Effector memory CD8-positive, alpha-beta T cell (primary cell): ENCODE measurements at regions not wholly inside any gene's neighbourhood (a gene's known extent, or its start where the extent isn't known, plus 50 kb on each side); places are given as distances from the start of the nearest gene placed in this dataset.

Experiments
- ATAC-seq: fragments of 150-1000 bp; cut with Tn5 transposase; replicated peaks from 2 replicates; pipeline ENCODE4 v1.10.0; 2021; ENCODE audit warnings: mild to moderate bottlenecking, moderate library complexity
- DNase-seq, 3 experiments: peaks; one replicate each; pipeline ENCODE4 v3.0.0; 2021
- H3K27ac Mint-ChIP-seq, 2 donors: one replicate each; pipeline ENCODE4 v1.8.0; 2022; ENCODE audit warnings: mild to moderate bottlenecking in 2 of 2, mixed read lengths in 2 of 2, moderate library complexity in 2 of 2
- H3K27me3 Mint-ChIP-seq, 2 donors: one replicate each; pipeline ENCODE4 v1.8.0; 2022; ENCODE audit warnings: mixed read lengths in 2 of 2
- H3K36me3 Mint-ChIP-seq: one replicate; pipeline ENCODE4 v1.8.0; 2022; ENCODE audit warnings: mild to moderate bottlenecking, moderate library complexity, mixed read lengths; ENCODE audit not compliant: insufficient read depth
- H3K4me1 Mint-ChIP-seq, 2 donors: one replicate each; pipeline ENCODE4 v1.8.0; 2022; ENCODE audit warnings: low read depth in 2 of 2, mixed read lengths in 2 of 2
- H3K4me3 Mint-ChIP-seq, 2 donors: one replicate each; pipeline ENCODE4 v1.8.0; 2022; ENCODE audit warnings: mild to moderate bottlenecking in 2 of 2, mixed read lengths in 2 of 2, moderate library complexity in 2 of 2
- H3K9me3 Mint-ChIP-seq, 2 donors: one replicate each; pipeline ENCODE4 v1.8.0; 2022; ENCODE audit warnings: mixed read lengths in 2 of 2

DNA sequence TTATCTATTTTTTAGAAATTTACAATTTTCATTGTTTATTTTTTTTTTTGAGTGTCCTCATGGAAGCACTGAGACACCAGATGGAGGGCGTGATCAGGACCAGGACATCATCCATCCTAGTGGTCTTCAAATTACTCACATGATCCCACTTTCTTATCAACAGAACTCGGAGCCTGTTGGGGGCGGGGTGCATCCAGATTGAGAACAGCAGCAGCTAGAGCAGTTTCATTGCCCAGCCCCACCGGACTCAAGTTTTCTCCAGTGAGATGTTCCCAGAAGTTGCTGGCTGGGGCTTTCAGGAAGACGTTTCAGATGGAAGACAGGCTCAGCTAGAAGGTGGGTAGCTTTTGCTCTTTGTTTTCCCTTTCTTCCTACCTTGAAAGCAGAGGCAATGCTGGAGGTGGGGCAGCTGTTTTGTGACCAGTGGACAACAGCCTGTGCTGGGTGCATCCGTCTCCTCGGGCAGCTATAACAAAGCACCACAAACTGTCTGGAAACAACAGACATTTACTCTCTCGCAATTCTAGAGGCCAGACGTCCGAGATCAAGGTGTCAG, 562.1 kb downstream of the TBC1D22A start:
- Mint-ChIP-seq H3K27me3 (peaks cover 35 to 44% of the 10 kb centered on the region in 2 donors), H3K36me3 (no peaks in the 10 kb centered on the region), H3K4me1 (no peaks in the 10 kb centered on the region), H3K9me3 (peaks cover 0 to 2% of the 10 kb centered on the region in 2 donors), H3K4me3 (no peak overlapping the region), H3K27ac (no peak overlapping the region)
- DNase-seq (no peak), ATAC-seq (no peak)

DNA sequence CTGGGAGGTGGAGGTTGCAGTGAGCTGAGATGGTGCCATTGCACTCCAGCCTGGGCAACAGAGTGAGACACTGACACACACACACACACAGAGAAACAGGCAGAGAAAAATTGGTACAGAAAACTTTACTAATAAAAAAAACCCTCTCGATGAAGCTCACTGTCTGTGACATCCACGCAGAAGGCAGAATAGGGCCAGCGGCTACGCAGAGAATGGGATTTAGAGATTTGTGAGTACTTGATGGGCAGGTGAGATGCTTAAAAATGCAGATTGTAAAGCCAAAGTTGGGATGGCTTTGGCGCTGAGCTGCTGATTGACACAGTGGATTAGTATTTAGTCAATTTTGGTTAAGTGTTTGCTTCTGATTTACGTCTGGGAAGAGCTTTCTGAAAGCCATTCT, 561.1 kb downstream of the TBC1D22A start:
- Mint-ChIP-seq H3K9me3 (peaks cover 0 to 2% of the 10 kb centered on the region in 2 donors), H3K27me3 (peaks cover 29 to 40% of the 10 kb centered on the region in 2 donors), H3K27ac (no peak overlapping the region), H3K4me3 (no peak overlapping the region), H3K4me1 (no peaks in the 10 kb centered on the region), H3K36me3 (no peaks in the 10 kb centered on the region)
- ATAC-seq (no peak), DNase-seq (no peak)

DNA sequence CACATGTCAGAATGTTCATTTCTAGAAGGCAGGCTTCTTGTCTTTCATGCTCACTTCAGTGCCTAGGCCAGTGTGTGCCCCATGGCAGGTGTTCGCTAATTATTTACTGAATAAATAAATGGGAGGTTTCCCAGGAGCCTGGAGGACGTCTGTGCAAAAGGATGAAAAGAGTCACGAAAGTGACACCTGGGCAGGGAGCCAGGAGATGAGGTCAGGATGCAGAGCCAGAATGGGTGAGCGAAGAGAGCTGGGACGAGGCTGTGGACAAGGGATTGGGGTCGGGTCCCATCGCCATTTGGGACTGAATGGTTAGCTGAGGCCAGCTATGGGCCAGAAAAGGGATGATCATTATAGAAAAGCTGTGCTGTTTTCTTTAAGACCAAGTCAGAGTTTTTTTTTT, 560.4 kb downstream of the TBC1D22A start:
- H3K9me3 Mint-ChIP-seq = peaks cover 0 to 2% of the 10 kb centered on the region in 2 donors
- peaks cover 30 to 37% of the 10 kb centered on the region in 2 donors for H3K27me3 Mint-ChIP-seq
- DNase-seq = no peak

DNA sequence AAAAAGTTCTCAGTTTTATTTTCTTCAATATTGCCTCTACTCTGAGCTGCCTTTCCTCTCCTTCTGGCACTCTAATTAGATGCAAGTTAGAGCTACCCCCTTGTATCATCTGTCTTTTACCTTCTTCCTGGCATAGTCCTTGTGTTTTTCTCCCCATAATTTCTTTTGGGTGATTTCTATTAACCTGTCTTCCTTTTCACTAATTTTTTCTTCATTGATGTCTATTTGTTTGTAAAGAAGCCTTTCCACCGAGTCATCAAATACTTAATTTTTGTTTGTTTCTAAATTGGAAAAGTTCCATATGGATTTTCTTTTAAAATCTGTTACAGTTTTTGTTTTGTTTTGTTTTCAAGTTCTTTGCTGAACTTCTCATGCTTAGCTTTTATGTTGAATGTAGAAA, 558.1 kb downstream of the TBC1D22A start:
- Mint-ChIP-seq H3K4me3 (no peak overlapping the region), H3K9me3 (peaks cover 0 to 2% of the 10 kb centered on the region in 2 donors), H3K4me1 (no peaks in the 10 kb centered on the region), H3K27ac (no peak overlapping the region), H3K36me3 (no peaks in the 10 kb centered on the region), H3K27me3 (peaks cover 28 to 41% of the 10 kb centered on the region in 2 donors)
- DNase-seq (no peak), ATAC-seq (no peak)

More for the DNA sequence above, 560.4 kb downstream of the TBC1D22A start:
- no peaks in the 10 kb centered on the region for H3K4me1 Mint-ChIP-seq
- no peaks in the 10 kb centered on the region for H3K36me3 Mint-ChIP-seq
- H3K4me3 Mint-ChIP-seq = no peak overlapping the region
- no peak overlapping the region for H3K27ac Mint-ChIP-seq
- ATAC-seq = no peak

DNA sequence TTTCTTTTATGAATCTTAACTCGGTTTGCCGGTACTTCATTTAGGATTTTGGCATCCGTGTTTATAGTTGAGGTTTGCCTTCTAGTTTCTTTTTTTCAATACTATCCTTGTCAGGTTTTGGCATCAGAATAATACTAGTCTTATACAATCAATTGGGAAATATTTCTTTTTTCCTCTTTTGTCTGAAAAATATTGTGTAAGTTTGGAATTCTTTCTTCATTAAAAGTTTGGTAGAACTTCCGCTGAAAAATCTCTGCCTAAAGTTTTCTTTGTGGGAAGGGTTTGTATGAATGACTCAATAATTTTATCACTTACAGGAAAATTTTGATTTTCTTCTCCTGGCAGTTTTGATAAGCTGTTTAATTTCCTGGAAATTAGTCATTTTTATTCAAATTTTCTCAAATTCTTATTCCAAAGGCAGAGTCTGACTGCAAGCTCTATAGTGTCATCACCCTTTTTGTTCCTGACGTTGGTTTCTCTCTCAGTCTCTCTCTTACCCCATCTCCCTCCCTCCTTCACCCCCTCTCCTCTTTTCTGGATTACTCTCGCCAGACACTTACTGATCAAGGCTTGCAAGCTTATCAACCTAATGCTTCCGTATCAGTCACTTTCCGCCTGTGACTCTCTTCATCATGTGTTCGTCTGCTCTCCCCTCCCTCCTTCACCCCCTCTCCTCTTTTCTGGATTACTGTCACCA, 555.7 kb downstream of the TBC1D22A start:
- no peaks in the 10 kb centered on the region for H3K4me1 Mint-ChIP-seq
- no peak overlapping the region for H3K4me3 Mint-ChIP-seq
- H3K9me3 Mint-ChIP-seq = peaks cover 0 to 2% of the 10 kb centered on the region in 2 donors
- DNase-seq = no peak
- H3K27ac Mint-ChIP-seq = no peak overlapping the region
- no peaks in the 10 kb centered on the region for H3K36me3 Mint-ChIP-seq
- ATAC-seq = no peak
- H3K27me3 Mint-ChIP-seq = peaks cover 31 to 41% of the 10 kb centered on the region in 2 donors

DNA sequence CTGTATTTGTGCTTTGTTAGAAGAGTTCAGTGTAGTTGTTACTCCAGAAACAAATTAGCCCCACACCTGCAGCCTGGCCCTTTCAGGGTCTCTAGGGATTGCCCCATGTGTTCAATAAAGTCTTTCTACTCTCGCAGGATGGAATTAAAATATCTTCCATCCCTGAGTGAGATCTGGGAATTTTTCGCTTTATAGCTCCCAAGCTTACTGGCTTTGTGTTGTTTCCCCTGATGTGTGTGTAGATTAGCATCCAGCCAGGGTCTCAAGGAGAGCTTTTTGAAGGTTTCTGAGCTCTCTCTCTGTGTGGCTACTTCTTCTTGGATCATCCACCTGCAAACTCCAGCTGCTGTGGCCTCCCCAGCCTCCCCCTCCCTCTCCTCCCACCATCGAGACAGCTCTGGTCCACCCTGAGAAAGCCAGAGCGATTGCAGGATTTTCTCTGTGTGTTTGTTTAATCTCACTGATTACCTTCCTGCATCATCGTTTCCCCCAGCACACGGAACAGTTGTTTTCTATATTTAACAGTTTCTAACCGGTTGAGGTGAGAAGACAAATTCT, 553.5 kb downstream of the TBC1D22A start:
- H3K36me3 Mint-ChIP-seq = no peaks in the 10 kb centered on the region
- H3K9me3 Mint-ChIP-seq = no peaks in the 10 kb centered on the region
- ATAC-seq (no peak), DNase-seq (no peak)
- H3K4me1 Mint-ChIP-seq = no peaks in the 10 kb centered on the region
- no peak overlapping the region for H3K27ac Mint-ChIP-seq
- H3K4me3 Mint-ChIP-seq = no peak overlapping the region
- peaks cover 31 to 46% of the 10 kb centered on the region in 2 donors for H3K27me3 Mint-ChIP-seq

DNA sequence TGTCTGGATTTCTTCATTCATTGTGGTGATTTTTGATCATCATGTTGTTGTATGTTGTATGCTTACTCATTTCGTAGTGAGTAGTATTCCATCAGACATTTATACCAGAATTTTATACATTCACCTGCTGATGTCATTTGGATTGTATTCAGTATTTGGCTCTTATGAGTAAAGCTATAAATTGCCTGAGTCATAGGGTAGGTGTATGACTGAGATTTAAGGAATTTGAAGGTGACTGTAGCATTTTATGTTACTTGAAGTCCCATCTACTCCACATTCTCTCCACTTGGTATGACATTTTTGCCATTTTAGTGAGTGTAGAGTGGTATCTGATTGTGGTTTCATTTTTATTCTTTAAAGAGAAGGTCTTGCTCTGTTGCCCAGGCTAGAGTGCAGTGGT, 548.2 kb downstream of the TBC1D22A start:
- no peaks in the 10 kb centered on the region for H3K36me3 Mint-ChIP-seq
- no peak for ATAC-seq
- no peak for DNase-seq
- H3K27me3 Mint-ChIP-seq = peaks cover 10 to 23% of the 10 kb centered on the region in 2 donors
- no peaks in the 10 kb centered on the region for H3K4me1 Mint-ChIP-seq
- H3K9me3 Mint-ChIP-seq = no peaks in the 10 kb centered on the region
- no peak overlapping the region for H3K4me3 Mint-ChIP-seq
- no peak overlapping the region for H3K27ac Mint-ChIP-seq

DNA sequence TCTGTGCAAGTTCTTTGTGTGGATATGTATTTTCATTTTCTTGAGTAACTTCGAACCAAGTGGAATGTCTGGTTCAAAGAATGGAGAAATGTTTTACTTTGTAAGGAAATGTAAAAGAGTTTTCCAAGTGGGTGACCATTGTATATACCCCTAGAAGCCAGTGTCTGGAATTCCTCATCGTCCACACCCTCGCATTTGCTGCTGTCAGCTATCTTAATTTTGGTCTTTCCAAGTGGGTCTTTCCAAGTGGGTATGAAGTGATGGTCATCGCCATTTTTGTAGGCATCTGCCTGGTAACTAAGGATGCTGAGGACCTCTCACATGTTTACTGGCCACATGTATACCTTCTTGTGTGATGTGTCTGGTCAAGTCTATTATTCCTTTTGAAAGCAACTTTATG, 547.5 kb downstream of the TBC1D22A start:
- no peaks in the 10 kb centered on the region for H3K9me3 Mint-ChIP-seq
- H3K36me3 Mint-ChIP-seq = no peaks in the 10 kb centered on the region
- peaks cover 4 to 17% of the 10 kb centered on the region in 2 donors for H3K27me3 Mint-ChIP-seq
- H3K4me1 Mint-ChIP-seq = no peaks in the 10 kb centered on the region
- DNase-seq (no peak), ATAC-seq (no peak)
- H3K4me3 Mint-ChIP-seq = no peak overlapping the region
- no peak overlapping the region for H3K27ac Mint-ChIP-seq

DNA sequence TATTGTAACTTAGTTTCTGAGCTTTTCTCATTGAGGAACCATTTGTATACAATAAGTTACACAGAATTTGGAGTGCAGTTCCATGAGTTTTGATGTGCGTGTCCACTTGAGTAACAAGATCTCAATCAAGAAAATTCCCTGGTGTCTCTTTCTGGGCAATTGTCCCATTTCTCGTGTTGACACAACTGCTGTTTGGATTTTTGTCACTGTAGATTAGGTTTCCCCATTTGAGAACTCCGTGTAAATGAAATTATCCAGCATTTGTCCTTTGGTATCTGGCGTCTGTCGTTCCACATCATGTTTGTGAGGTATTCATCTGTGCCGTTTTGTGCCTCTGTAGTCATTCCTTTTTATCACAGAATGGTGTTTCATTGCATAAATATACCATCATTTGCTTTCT, 547.0 kb downstream of the TBC1D22A start:
- no peak overlapping the region for H3K27ac Mint-ChIP-seq

DNA sequence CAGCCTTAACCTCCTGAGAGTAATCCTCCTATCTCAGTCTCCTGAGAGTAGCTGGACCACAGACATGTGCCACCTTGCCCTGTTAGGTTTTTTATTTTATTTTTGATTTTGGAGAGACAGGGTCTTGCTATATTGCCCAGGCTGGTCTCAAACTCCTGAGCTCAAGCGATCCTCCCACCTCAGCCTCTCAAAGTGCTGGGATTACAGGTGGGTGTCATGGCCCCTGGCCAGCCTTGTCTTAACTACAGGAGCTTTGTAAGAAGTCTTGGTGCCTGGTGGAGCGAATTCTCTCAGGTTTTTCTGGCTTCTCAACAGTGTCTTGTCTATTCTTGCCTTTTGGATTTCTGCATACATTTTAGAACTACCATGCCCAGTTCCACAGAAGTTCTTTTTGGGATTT, 546.4 kb downstream of the TBC1D22A start:
- Mint-ChIP-seq H3K27ac (no peak overlapping the region), H3K4me1 (no peaks in the 10 kb centered on the region), H3K9me3 (no peaks in the 10 kb centered on the region), H3K27me3 (peaks cover 0 to 13% of the 10 kb centered on the region in 2 donors), H3K36me3 (no peaks in the 10 kb centered on the region), H3K4me3 (no peak overlapping the region)
- no peak for ATAC-seq
- no peak for DNase-seq

More for the DNA sequence above, 547.0 kb downstream of the TBC1D22A start:
- H3K36me3 Mint-ChIP-seq = no peaks in the 10 kb centered on the region
- H3K4me3 Mint-ChIP-seq = no peak overlapping the region
- no peaks in the 10 kb centered on the region for H3K4me1 Mint-ChIP-seq
- DNase-seq (no peak), ATAC-seq (no peak)
- H3K27me3 Mint-ChIP-seq = peaks cover 0 to 13% of the 10 kb centered on the region in 2 donors
- H3K9me3 Mint-ChIP-seq = no peaks in the 10 kb centered on the region

DNA sequence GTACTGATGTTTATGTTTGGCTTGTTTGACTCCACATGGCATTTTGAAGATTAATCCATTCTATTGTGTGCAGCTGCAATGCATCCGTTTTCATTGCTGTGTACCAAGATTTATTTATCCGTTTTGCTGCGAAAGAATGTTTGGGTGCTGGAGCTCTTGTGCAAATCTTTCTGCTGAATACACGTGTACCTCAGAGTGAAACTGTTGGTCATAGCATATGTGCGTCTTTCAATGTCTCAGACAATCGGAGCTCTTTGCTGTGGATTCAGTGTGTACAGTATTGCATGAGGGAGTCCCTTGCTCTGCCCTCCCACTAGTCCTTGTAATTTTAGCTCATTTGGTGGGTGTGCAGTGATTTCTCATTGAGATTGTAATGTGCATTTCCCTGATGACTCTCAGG, 545.4 kb downstream of the TBC1D22A start:
- DNase-seq = no peak
- H3K4me3 Mint-ChIP-seq = no peak overlapping the region
- no peak overlapping the region for H3K27ac Mint-ChIP-seq
- peaks cover 0 to 13% of the 10 kb centered on the region in 2 donors for H3K27me3 Mint-ChIP-seq
- ATAC-seq = no peak
- no peaks in the 10 kb centered on the region for H3K36me3 Mint-ChIP-seq
- no peaks in the 10 kb centered on the region for H3K9me3 Mint-ChIP-seq
- H3K4me1 Mint-ChIP-seq = no peaks in the 10 kb centered on the region

DNA sequence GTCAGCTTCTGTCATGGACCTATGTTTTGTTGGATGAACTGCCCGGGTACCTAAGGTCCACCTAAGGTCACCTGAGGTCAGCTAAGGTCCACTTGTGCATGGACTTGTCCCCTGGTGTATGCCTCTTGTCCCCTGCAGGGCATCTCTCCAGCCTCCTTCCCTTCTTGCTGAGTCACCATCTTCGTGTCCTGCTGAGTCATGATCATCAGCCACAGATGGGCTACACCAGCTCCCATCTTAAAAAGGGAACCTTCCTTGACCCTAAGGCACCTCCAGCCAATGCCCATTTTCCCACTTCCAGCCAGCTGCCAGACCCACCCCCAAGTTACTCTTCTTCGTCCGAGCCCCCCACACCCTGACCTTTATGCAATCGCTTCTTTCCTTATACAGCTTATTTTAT, 544.9 kb downstream of the TBC1D22A start:
- H3K4me1 Mint-ChIP-seq = no peaks in the 10 kb centered on the region
- no peak for ATAC-seq
- H3K9me3 Mint-ChIP-seq = no peaks in the 10 kb centered on the region
- no peak overlapping the region for H3K4me3 Mint-ChIP-seq
- H3K27ac Mint-ChIP-seq = no peak overlapping the region
- DNase-seq = no peak
- H3K27me3 Mint-ChIP-seq = peaks cover 0 to 13% of the 10 kb centered on the region in 2 donors
- H3K36me3 Mint-ChIP-seq = no peaks in the 10 kb centered on the region

DNA sequence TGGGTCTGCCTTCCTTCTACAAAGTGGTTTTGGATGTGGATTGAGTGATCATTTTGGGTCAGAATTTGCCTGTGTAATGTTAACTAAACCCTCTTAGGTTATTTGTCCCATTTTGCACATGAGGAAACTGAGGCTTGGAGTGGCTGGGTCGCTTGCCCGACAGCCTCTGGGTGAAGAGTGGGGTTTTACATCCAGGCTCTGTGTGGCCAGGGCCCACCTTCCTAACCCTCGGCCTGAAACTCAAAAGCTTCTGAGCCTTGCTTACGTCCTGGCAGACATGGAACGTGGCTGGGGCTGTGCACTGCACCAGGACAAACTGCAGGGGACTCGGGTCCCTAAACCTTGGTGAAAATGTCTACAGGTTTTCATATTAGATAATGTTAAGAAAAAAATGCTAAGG, 542.4 kb downstream of the TBC1D22A start:
- no peak overlapping the region for H3K4me3 Mint-ChIP-seq
- peaks cover 0 to 7% of the 10 kb centered on the region in 2 donors for H3K27me3 Mint-ChIP-seq
- DNase-seq (no peak), ATAC-seq (no peak)
- H3K27ac Mint-ChIP-seq = no peak overlapping the region
- no peaks in the 10 kb centered on the region for H3K4me1 Mint-ChIP-seq
- H3K9me3 Mint-ChIP-seq = no peaks in the 10 kb centered on the region
- no peaks in the 10 kb centered on the region for H3K36me3 Mint-ChIP-seq

DNA sequence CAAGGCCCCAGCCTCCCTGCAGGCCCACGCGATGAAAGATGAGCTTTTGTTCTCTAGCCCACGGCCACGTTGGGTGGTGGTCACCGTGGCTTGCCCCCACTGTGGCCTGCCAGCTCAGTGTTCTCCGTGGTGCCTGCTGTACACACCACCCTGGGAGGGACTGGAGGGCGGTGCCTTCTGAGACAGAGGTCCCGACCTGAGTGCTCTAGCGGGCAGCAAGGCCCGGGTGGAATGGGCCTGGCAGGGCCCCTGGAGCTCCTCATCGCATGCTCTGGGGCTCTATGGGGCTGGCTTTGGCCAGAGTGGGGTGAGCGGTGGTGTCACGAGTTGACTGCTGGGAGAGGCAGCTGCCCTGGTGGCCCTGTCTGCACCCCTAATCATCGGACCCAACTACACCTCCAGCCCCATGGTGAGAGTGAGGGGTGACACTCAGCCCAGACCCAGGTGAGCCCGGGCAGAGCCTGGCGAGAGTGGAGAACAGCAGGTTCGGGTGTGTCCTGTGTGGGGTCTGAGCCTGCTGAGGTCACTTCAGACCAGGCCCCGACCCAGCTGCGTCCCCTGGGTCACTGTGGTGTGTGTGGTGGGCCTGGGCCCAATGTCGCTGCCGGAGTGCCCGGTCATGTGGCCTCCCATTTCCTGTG, 541.9 kb downstream of the TBC1D22A start:
- Mint-ChIP-seq H3K27ac (no peak overlapping the region), H3K4me3 (no peak overlapping the region), H3K4me1 (no peaks in the 10 kb centered on the region), H3K9me3 (no peaks in the 10 kb centered on the region), H3K27me3 (peaks cover 0 to 9% of the 10 kb centered on the region in 2 donors), H3K36me3 (no peaks in the 10 kb centered on the region)
- DNase-seq (no peak), ATAC-seq (no peak)
